CD14-positive monocyte (primary cell): ENCODE measurements at regions not wholly inside any gene's neighbourhood (a gene's known extent, or its start where the extent isn't known, plus 50 kb on each side); places are given as distances from the start of the nearest gene placed in this dataset.

Experiments
- DNase-seq, 3 donors: peaks; one replicate each; pipeline ENCODE4 v3.0.0-alpha.2; 2011 to 2022
- H2AFZ ChIP-seq: 2 replicates; pipeline ENCODE4 v1.6.0; 2012; ENCODE audit warnings: mild to moderate bottlenecking, low read depth, low read length, inconsistent platforms; ENCODE audit not compliant: insufficient read depth, poor library complexity, severe bottlenecking
- H3K27ac ChIP-seq, 2 donors: 1 replicate in 1 of 2; 2 replicates in 1 of 2; pipeline ENCODE4 v1.5.1; 2012 to 2013; ENCODE audit warnings: low read length in 2 of 2, control low read depth in 1 of 2, inconsistent platforms in 1 of 2, low read depth in 1 of 2, mild to moderate bottlenecking in 1 of 2
- H3K27me3 ChIP-seq, 2 donors: one replicate each; pipeline versions ENCODE4 v1.6.0 to v1.6.1; 2011 to 2013; ENCODE audit warnings: low read length in 2 of 2; ENCODE audit not compliant: control insufficient read depth in 2 of 2, insufficient read depth in 2 of 2
- H3K36me3 ChIP-seq, 2 donors: replicated peaks in 1 of 2; 1 replicate in 1 of 2; 2 replicates in 1 of 2; pipeline versions ENCODE4 v1.5.1 to v1.6.1; 2012 to 2013; ENCODE audit warnings: low read length in 2 of 2, control low read depth in 1 of 2, inconsistent platforms in 1 of 2, mild to moderate bottlenecking in 1 of 2; ENCODE audit not compliant: insufficient read depth in 2 of 2, control insufficient read depth in 1 of 2
- H3K4me1 ChIP-seq, 2 donors: 1 replicate in 1 of 2; 2 replicates in 1 of 2; pipeline versions ENCODE4 v1.5.1 to v1.6.1; 2012 to 2013; ENCODE audit warnings: low read length in 2 of 2, control low read depth in 1 of 2, inconsistent platforms in 1 of 2, mild to moderate bottlenecking in 1 of 2, moderate library complexity in 1 of 2; ENCODE audit not compliant: insufficient read depth in 2 of 2, control insufficient read depth in 1 of 2
- H3K4me2 ChIP-seq: replicated peaks from 2 replicates; pipeline ENCODE3; 2012; ENCODE audit warnings: low read length, moderate library complexity, mild to moderate bottlenecking; ENCODE audit not compliant: poor library complexity, severe bottlenecking; ENCODE audit errors: extremely low read depth
- H3K4me3 ChIP-seq, 3 experiments: fragments of 200-600 bp in 1 of 3; sonication (generic) in 1 of 3; replicated peaks in 1 of 3; 1 replicate in 2 of 3; 2 replicates in 1 of 3; pipeline ENCODE4 v1.5.1; 2011 to 2013; ENCODE audit warnings: low read length in 3 of 3, mild to moderate bottlenecking in 3 of 3, control low read depth in 2 of 3, low read depth in 2 of 3, inconsistent platforms in 1 of 3, moderate library complexity in 1 of 3
- H3K79me2 ChIP-seq: 2 replicates; pipeline ENCODE4 v1.6.0; 2012; ENCODE audit warnings: mild to moderate bottlenecking, control low read depth, inconsistent platforms, low read length, moderate library complexity; ENCODE audit not compliant: insufficient read depth
- H3K9ac ChIP-seq: 2 replicates; pipeline ENCODE4 v1.6.0; 2017; ENCODE audit warnings: low read length, mild to moderate bottlenecking; ENCODE audit not compliant: insufficient read depth, poor library complexity, severe bottlenecking
- H3K9me3 ChIP-seq, 2 donors: replicated peaks in 1 of 2; 1 replicate in 1 of 2; 2 replicates in 1 of 2; pipeline versions ENCODE4 v1.5.1 to v1.6.1; 2012 to 2013; ENCODE audit warnings: low read length in 2 of 2, control low read depth in 1 of 2; ENCODE audit not compliant: control insufficient read depth in 1 of 2, insufficient read depth in 1 of 2
- H4K20me1 ChIP-seq: 2 replicates; pipeline ENCODE4 v1.6.0; 2012; ENCODE audit warnings: mild to moderate bottlenecking, low read length, control low read depth, moderate library complexity; ENCODE audit not compliant: insufficient read depth
- H3K27ac Mint-ChIP-seq, 7 donors: one replicate each; pipeline ENCODE4 v1.8.0; 2020; ENCODE audit warnings: mild to moderate bottlenecking in 7 of 7, mixed read lengths in 7 of 7, moderate library complexity in 6 of 7, inconsistent platforms in 2 of 7
- H3K27me3 Mint-ChIP-seq, 3 donors: one replicate each; pipeline ENCODE4 v1.8.0; 2021 to 2022; ENCODE audit warnings: low read depth in 3 of 3, mild to moderate bottlenecking in 3 of 3, mixed read lengths in 3 of 3, moderate library complexity in 3 of 3, inconsistent platforms in 1 of 3
- H3K36me3 Mint-ChIP-seq, 2 donors: one replicate each; pipeline ENCODE4 v1.8.0; 2020; ENCODE audit warnings: mixed read lengths in 2 of 2, inconsistent platforms in 1 of 2, mild to moderate bottlenecking in 1 of 2
- H3K4me1 Mint-ChIP-seq: one replicate; pipeline ENCODE4 v1.8.0; 2020; ENCODE audit warnings: mild to moderate bottlenecking, mixed read lengths
- H3K4me3 Mint-ChIP-seq, 2 donors: one replicate each; pipeline ENCODE4 v1.8.0; 2020; ENCODE audit warnings: mild to moderate bottlenecking in 2 of 2, mixed read lengths in 2 of 2, moderate library complexity in 1 of 2
- H3K9me3 Mint-ChIP-seq, 7 donors: one replicate each; pipeline ENCODE4 v1.8.0; 2020 to 2022; ENCODE audit warnings: mixed read lengths in 7 of 7, mild to moderate bottlenecking in 6 of 7, moderate library complexity in 6 of 7, inconsistent platforms in 2 of 7
- CTCF ChIP-seq: fragments of 200-600 bp; IDR thresholded peaks from one replicate; pipeline ENCODE4 v1.8.0; 2022; ENCODE audit warnings: antibody characterized with exemption, mild to moderate bottlenecking
- WGBS: methylation state at CpG from one replicate; pipeline ENCODE4 v1.1.5; 2013; ENCODE audit warnings: missing lambda C conversion rate; ENCODE audit not compliant: insufficient coverage; 5-methylcytosine and 5-hydroxymethylcytosine counted together
- intact Hi-C, 2 donors: fragments of 100-400 bp; cut with micrococcal nuclease; formaldehyde crosslinking; loops; one replicate each; pipeline versions ENCODE4 v1.15.0 to v1.15.1; 2023

GRCh38 chr14:32021341-32021740 is 55.8 kb upstream of the ARHGAP5 start:
- H3K4me3 Mint-ChIP-seq, result no peak overlapping the region
- Histone ChIP-seq H3K4me2 (no peak overlapping the region), H3K79me2 (no peaks in the 10 kb centered on the region), H3K9ac (no peak overlapping the region), H3K36me3 (no peaks in the 10 kb centered on the region), H3K4me3 (no peak overlapping the region), H3K27ac (no peak overlapping the region), H2AFZ (no peak overlapping the region), H3K4me1 (no peaks in the 10 kb centered on the region), H3K27me3 (no peaks in the 10 kb centered on the region), H4K20me1 (no peaks in the 10 kb centered on the region), H3K9me3 (no peaks in the 10 kb centered on the region)
- intact Hi-C loops, result no loop called here
- H3K4me1 Mint-ChIP-seq, result no peaks in the 10 kb centered on the region
- no peak for DNase-seq
- H3K36me3 Mint-ChIP-seq, result no peaks in the 10 kb centered on the region
- no peak overlapping the region for H3K27ac Mint-ChIP-seq
- WGBS, result 100% methylated on average over 2 of the region's 3 CpGs
- H3K9me3 Mint-ChIP-seq, result peaks cover 0 to 6% (median 2%) of the 10 kb centered on the region in 7 donors
- peaks cover 0 to 3% (median 3%) of the 10 kb centered on the region in 3 donors for H3K27me3 Mint-ChIP-seq
- TF ChIP-seq CTCF, result no peak

GRCh38 chr14:32022525-32022924 is 54.6 kb upstream of the ARHGAP5 start:
- no peak overlapping the region for H3K4me3 ChIP-seq
- WGBS, result 93% methylated on average over 3 of the region's 4 CpGs
- H3K36me3 ChIP-seq, result no peaks in the 10 kb centered on the region
- H3K4me1 Mint-ChIP-seq, result no peaks in the 10 kb centered on the region
- H4K20me1 ChIP-seq, result no peaks in the 10 kb centered on the region
- no peaks in the 10 kb centered on the region for H3K27me3 ChIP-seq
- no peak overlapping the region for H3K27ac ChIP-seq
- H3K4me2 ChIP-seq, result no peak overlapping the region
- H3K9me3 ChIP-seq, result no peaks in the 10 kb centered on the region
- no peaks in the 10 kb centered on the region for H3K4me1 ChIP-seq
- H3K27ac Mint-ChIP-seq, result no peak overlapping the region
- intact Hi-C loops, result no loop called here
- peaks cover 0 to 3% (median 0%) of the 10 kb centered on the region in 3 donors for H3K27me3 Mint-ChIP-seq
- no peak overlapping the region for H3K4me3 Mint-ChIP-seq
- H2AFZ ChIP-seq, result no peak overlapping the region
- H3K9ac ChIP-seq, result no peak overlapping the region
- no peak for DNase-seq
- no peaks in the 10 kb centered on the region for H3K79me2 ChIP-seq
- no peaks in the 10 kb centered on the region for H3K36me3 Mint-ChIP-seq
- TF ChIP-seq CTCF, result no peak
- H3K9me3 Mint-ChIP-seq, result peaks cover 0 to 4% (median 2%) of the 10 kb centered on the region in 7 donors
